Heart right ventricle (tissue), 16 donors: ENCODE measurements at regions not wholly inside any gene's neighbourhood (a gene's known extent, or its start where the extent isn't known, plus 50 kb on each side); places are given as distances from the start of the nearest gene placed in this dataset.
"Not testable (repeated sequence)": the region's sequence is repeated elsewhere in the genome, so short reads cannot be mapped to it uniquely, and the experiment has no call there.

ENCODE experiments used
- ATAC-seq, 8 donors: fragments of 200-7000 bp; cut with Tn5 transposase; one replicate each; pipeline ENCODE4 v1.9.1; 2020; ENCODE audit warnings: mild to moderate bottlenecking in 8 of 8, moderate library complexity in 8 of 8, moderate number of reproducible peaks in 1 of 8
- DNase-seq, 2 donors: peaks; one replicate each; pipeline ENCODE4 v3.0.0-alpha.2; 2020
- H3K27ac ChIP-seq, 10 donors: fragments of 200-600 bp; sonication (generic) in 2 of 10; one replicate each; pipeline versions ENCODE4 v1.5.0 to v1.8.0; 2020 to 2022; ENCODE audit warnings: mild to moderate bottlenecking in 3 of 10
- H3K27me3 ChIP-seq, 7 donors: fragments of 200-600 bp; one replicate each; pipeline ENCODE4 v1.8.0; 2021 to 2022; ENCODE audit warnings: mild to moderate bottlenecking in 2 of 7
- H3K36me3 ChIP-seq, 9 donors: fragments of 200-600 bp; sonication (generic) in 1 of 9; one replicate each; pipeline versions ENCODE4 v1.5.0 to v1.8.0; 2020 to 2022; ENCODE audit warnings: mild to moderate bottlenecking in 2 of 9
- H3K4me1 ChIP-seq, 9 donors: fragments of 200-600 bp; sonication (generic) in 1 of 9; one replicate each; pipeline versions ENCODE4 v1.5.0 to v1.8.0; 2020 to 2022; ENCODE audit warnings: mild to moderate bottlenecking in 4 of 9
- H3K4me3 ChIP-seq, 10 donors: fragments of 200-600 bp; sonication (generic) in 2 of 10; one replicate each; pipeline versions ENCODE4 v1.5.0 to v1.8.0; 2020 to 2022; ENCODE audit warnings: mild to moderate bottlenecking in 7 of 10, moderate library complexity in 2 of 10
- H3K9me3 ChIP-seq, 11 donors: fragments of 200-600 bp in 10 of 11; sonication (generic) in 2 of 11; one replicate each; pipeline versions ENCODE4 v1.5.0 to v1.8.0; 2013 to 2022; ENCODE audit warnings: mild to moderate bottlenecking in 2 of 11, control low read depth in 1 of 11, moderate library complexity in 1 of 11
- CTCF ChIP-seq, 9 donors: fragments of 200-600 bp; sonication (generic) in 2 of 9; IDR thresholded peaks; one replicate each; pipeline versions ENCODE4 v1.5.0 to v1.8.0; 2021 to 2022; ENCODE audit warnings: antibody characterized with exemption in 9 of 9, mild to moderate bottlenecking in 5 of 9, moderate library complexity in 1 of 9
- WGBS, 2 donors: extraction: QIAGEN DNeasy Blood & Tissue Kit; methylation state at CpG; one replicate each; pipeline ENCODE4 v1.1.7; 2013; ENCODE audit warnings: inconsistent platforms in 1 of 2; 5-methylcytosine and 5-hydroxymethylcytosine counted together
- intact Hi-C, 10 donors: fragments of 100-400 bp; cut with DNase I; formaldehyde crosslinking; loops; one replicate each; pipeline versions ENCODE4 v1.11.1 to v1.14.2; 2022
- donor health status: Arrhythmogenic right ventricular cardiomyopathy.
- donor health status: ischemic (EF 13 %, LVEDD 7.1; RV severe dilation, severe dysfunction).
- donor health status: healthy with polysubstance abuse.
- donor health status: DM: no; HTN: yes; CAD: no.
- donor health status: DM: no; HTN: no; CAD: no.
- donor health status: ischemic (EF 25% LVEDD 6.9; RV normal size, moderate dysfunction).
- donor health status: ischemic (EF 25% LVEDD 5.7; RV mildly dilated, moderate dysfunction).
- donor health status: healthy.
- donor health status: DM: yes; HTN: yes; CAD: no.
- donor health status: Ischemic cardiomyopathy.
- donor health status: ischemic (EF 35%, LVEDD 5.7; RV mildly dilated, moderate dysfunction).
- donor health status: nonischemic (EF 11% LVEDD 7.7; RV severe dilation, severe dysfunction).
- donor health status: DM: yes; HTN: yes; CAD: no.
- donor health status: PGD.
- donor health status: ischemic (EF 29% LVEDD 5.4; RV normal size, mild dysfunction).
- donor health status: nonischemic (EF 23%, LVEDD 6.1; RV moderate dilation, normal function).

- Histone ChIP-seq H3K36me3 (no peaks in the 10 kb centered on the region), H3K27me3 (no peaks in the 10 kb centered on the region), H3K9me3 (no peaks in the 10 kb centered on the region), H3K4me3 (no peak overlapping the region), H3K27ac (no peak overlapping the region), H3K4me1 (peaks cover 0 to 24% (median 0%) of the 10 kb centered on the region in 9 donors)
- whole genome bisulfite sequencing, 2 donors, result 83 to 89% methylated on average over 7 of the region's 7 CpGs
- DNase-seq (no peak), ATAC-seq (peak in 4 of 8 donors; percentile 46 to 77 (median 62))
- intact Hi-C loops, result no loop called here
- no peak for TF ChIP-seq CTCF (IDR thresholded peaks at IDR 0.05)
Observed at GRCh38 chr2:11899264-11899818, 152.9 kb downstream of the LPIN1 start.

- H3K9me3 ChIP-seq, H3K27ac ChIP-seq, intact Hi-C loops, DNase-seq, H3K36me3 ChIP-seq, H3K4me3 ChIP-seq, ATAC-seq, H3K27me3 ChIP-seq: not testable (repeated sequence)
- H3K4me1 ChIP-seq, result peaks cover 0 to 28% (median 0%) of the 10 kb centered on the region in 9 donors
- 88 to 93% methylated on average over 4 of the region's 4 CpGs for WGBS, 2 donors
Observed at GRCh38 chr2:11900891-11901290, 154.5 kb downstream of the LPIN1 start.

- no peak for ATAC-seq
Observed at GRCh38 chr2:11901351-11902069, 155.1 kb downstream of the LPIN1 start.

GRCh38 chr2:11903085-11903606 is 156.7 kb downstream of the LPIN1 start:
- no peak overlapping the region for H3K27ac ChIP-seq
- H3K9me3 ChIP-seq, result peaks cover 0 to 14% (median 0%) of the 10 kb centered on the region in 11 donors
- H3K4me3 ChIP-seq, result no peak overlapping the region
- no peaks in the 10 kb centered on the region for H3K27me3 ChIP-seq
- no peak for TF ChIP-seq CTCF (IDR thresholded peaks at IDR 0.05)
- intact Hi-C loops, result no loop called here
- H3K36me3 ChIP-seq, result no peaks in the 10 kb centered on the region
- H3K4me1 ChIP-seq, result peaks cover 0 to 43% (median 0%) of the 10 kb centered on the region in 9 donors
- DNase-seq, result no peak
- no peak for ATAC-seq
- 79 to 91% methylated on average over 4 of the region's 4 CpGs for WGBS, 2 donors

More at GRCh38 chr2:11901351-11902069, 155.1 kb downstream of the LPIN1 start:
- no peak for TF ChIP-seq CTCF (IDR thresholded peaks at IDR 0.05)
- H3K36me3 ChIP-seq, result no peaks in the 10 kb centered on the region
- no peak overlapping the region for H3K27ac ChIP-seq
- intact Hi-C loops, result no loop called here
- DNase-seq, result no peak
- H3K27me3 ChIP-seq, result no peaks in the 10 kb centered on the region
- H3K4me3 ChIP-seq, result no peak overlapping the region
- 93 to 94% methylated on average over 16 of the region's 16 CpGs for WGBS, 2 donors
- H3K9me3 ChIP-seq, result no peaks in the 10 kb centered on the region
- H3K4me1 ChIP-seq, result peaks cover 0 to 28% (median 0%) of the 10 kb centered on the region in 9 donors

GRCh38 chr2:11904029-11904428 is 157.6 kb downstream of the LPIN1 start:
- Histone ChIP-seq H3K36me3 (no peaks in the 10 kb centered on the region), H3K27ac (no peak overlapping the region), H3K4me3 (no peak overlapping the region), H3K9me3 (peaks cover 0 to 15% (median 0%) of the 10 kb centered on the region in 11 donors), H3K4me1 (peaks cover 0 to 43% (median 0%) of the 10 kb centered on the region in 9 donors), H3K27me3 (no peaks in the 10 kb centered on the region)
- intact Hi-C loops, result no loop called here
- 83 to 91% methylated on average over 5 of the region's 5 CpGs for WGBS, 2 donors
- ATAC-seq (no peak), DNase-seq (no peak)
- no peak for TF ChIP-seq CTCF (IDR thresholded peaks at IDR 0.05)
